Liver (tissue), 3 donors: ENCODE measurements at regions not wholly inside any gene's neighbourhood (a gene's known extent, or its start where the extent isn't known, plus 50 kb on each side); places are given as distances from the start of the nearest gene placed in this dataset.

ENCODE experiments used
- CTCF ChIP-seq: fragments of 150-350 bp; IDR thresholded peaks from 2 replicates; pipeline ENCODE4 v1.5.1; 2017; ENCODE audit warnings: improper control_type of control experiment, low read depth, low read length; ENCODE audit not compliant: missing input control
- GABPA ChIP-seq, 2 donors: IDR thresholded peaks in 1 of 2; conservative IDR thresholded peaks in 1 of 2; 2 replicates each; pipeline ENCODE4 v1.6.1; 2016; ENCODE audit warnings: antibody characterized with exemption in 2 of 2, mild to moderate bottlenecking in 1 of 2, moderate library complexity in 1 of 2
- JUND ChIP-seq, 2 donors: IDR thresholded peaks; 2 replicates each; pipeline ENCODE4 v1.6.1; 2016; ENCODE audit warnings: antibody characterized with exemption in 2 of 2
- REST ChIP-seq: IDR thresholded peaks from 2 replicates; pipeline ENCODE4 v1.6.1; 2016; ENCODE audit warnings: antibody characterized with exemption, mild to moderate bottlenecking
- SP1 ChIP-seq: IDR thresholded peaks from 2 replicates; pipeline ENCODE4 v1.6.1; 2018; ENCODE audit warnings: antibody characterized with exemption, mild to moderate bottlenecking
- TAF1 ChIP-seq: conservative IDR thresholded peaks from 2 replicates; pipeline ENCODE4 v1.6.1; 2016; ENCODE audit warnings: antibody characterized with exemption, mild to moderate bottlenecking
- YY1 ChIP-seq: IDR thresholded peaks from 2 replicates; pipeline ENCODE4 v1.6.1; 2016; ENCODE audit warnings: antibody characterized with exemption, mild to moderate bottlenecking
- ZBTB33 ChIP-seq: IDR thresholded peaks from 2 replicates; pipeline ENCODE4 v1.6.1; 2016; ENCODE audit warnings: antibody characterized with exemption
- donor health status: healthy.
- donor health status: healthy.

- no peak for TF ChIP-seq JUND (IDR thresholded peaks at IDR 0.05)
- no peak for TF ChIP-seq CTCF
- no peak for TF ChIP-seq TAF1
- TF ChIP-seq GABPA (IDR thresholded peaks at IDR 0.05 in 1 of 2, conservative IDR thresholded peaks at IDR 0.05 in 1 of 2) = no peak
- no peak for TF ChIP-seq SP1
- TF ChIP-seq YY1 = no peak
- no peak for TF ChIP-seq ZBTB33
- no peak for TF ChIP-seq REST
Observed at GRCh38 chr18:28606686-28607085, 429.8 kb upstream of the CDH2 start.
